DOHH2 (cell line): ENCODE measurements at regions not wholly inside any gene's neighbourhood (a gene's known extent, or its start where the extent isn't known, plus 50 kb on each side); places are given as distances from the start of the nearest gene placed in this dataset.

ENCODE experiments used
- H3F3A ChIP-seq: fragments of 200-600 bp; sonication (generic), shearing (Covaris generic); 2 replicates; pipeline ENCODE4 v1.6.0; 2016; ENCODE audit warnings: antibody characterized with exemption, mild to moderate bottlenecking; ENCODE audit not compliant: control insufficient read depth, insufficient read depth
- H3K27ac ChIP-seq: fragments of 200-600 bp; sonication (generic); 2 replicates; pipeline ENCODE4 v1.5.1; 2014; ENCODE audit warnings: low read depth, mild to moderate bottlenecking, low read length, moderate library complexity
- H3K27me3 ChIP-seq: fragments of 200-600 bp; sonication (generic); 2 replicates; pipeline ENCODE4 v1.6.1; 2014; ENCODE audit warnings: mild to moderate bottlenecking, low read length, mixed read lengths; ENCODE audit not compliant: control insufficient read depth
- H3K36me3 ChIP-seq: fragments of 200-600 bp; sonication (generic); 2 replicates; pipeline ENCODE4 v1.6.1; 2014; ENCODE audit warnings: mild to moderate bottlenecking, low read length, moderate library complexity, mixed read lengths; ENCODE audit not compliant: control insufficient read depth
- H3K4me1 ChIP-seq: fragments of 200-600 bp; sonication (generic); 2 replicates; pipeline ENCODE4 v1.6.1; 2014; ENCODE audit warnings: mild to moderate bottlenecking, low read length, mixed read lengths; ENCODE audit not compliant: control insufficient read depth
- H3K4me2 ChIP-seq: fragments of 200-600 bp; sonication (generic); 2 replicates; pipeline ENCODE4 v1.6.0; 2014; ENCODE audit warnings: mild to moderate bottlenecking, low read length, moderate library complexity
- H3K4me3 ChIP-seq: fragments of 200-600 bp; sonication (generic); 2 replicates; pipeline ENCODE4 v1.5.1; 2014; ENCODE audit warnings: mild to moderate bottlenecking, low read length, mixed read lengths
- H3K79me2 ChIP-seq: fragments of 200-600 bp; sonication (generic); 2 replicates; pipeline ENCODE4 v1.6.1; 2014; ENCODE audit warnings: mild to moderate bottlenecking, low read length, mixed read lengths; ENCODE audit not compliant: control insufficient read depth
- H3K9me2 ChIP-seq: fragments of 200-600 bp; sonication (generic); replicated peaks from 2 replicates; pipeline ENCODE4 v1.6.1; 2014; ENCODE audit warnings: mild to moderate bottlenecking, low read length, mixed read lengths; ENCODE audit not compliant: control insufficient read depth
- H3K9me3 ChIP-seq: fragments of 200-600 bp; sonication (generic); 2 replicates; pipeline ENCODE4 v1.6.1; 2014; ENCODE audit warnings: antibody characterized with exemption, low read length, mixed read lengths; ENCODE audit not compliant: control insufficient read depth, insufficient read depth
- H4K20me1 ChIP-seq: fragments of 200-600 bp; sonication (generic); 2 replicates; pipeline ENCODE4 v1.6.0; 2014; ENCODE audit warnings: low read depth, mild to moderate bottlenecking, antibody characterized with exemption, low read length, moderate library complexity; ENCODE audit not compliant: control insufficient read depth, insufficient read depth
- CTCF ChIP-seq: fragments of 200-600 bp; sonication (generic); IDR thresholded peaks from one replicate; pipeline ENCODE4 v1.5.1; 2014; ENCODE audit warnings: antibody characterized with exemption, mild to moderate bottlenecking, low read depth, low read length; ENCODE audit not compliant: poor library complexity, severe bottlenecking
- EZH2phosphoT487 ChIP-seq: fragments of 200-600 bp; sonication (generic); IDR thresholded peaks from 2 replicates; pipeline ENCODE4 v1.6.1; 2017; ENCODE audit warnings: borderline replicate concordance, mild to moderate bottlenecking, antibody characterized with exemption, low read length, moderate library complexity, mixed read lengths

- H3K4me3 ChIP-seq = no peak overlapping the region
- no peaks in the 10 kb centered on the region for H3F3A ChIP-seq
- H3K27me3 ChIP-seq = no peaks in the 10 kb centered on the region
- H3K4me1 ChIP-seq = no peaks in the 10 kb centered on the region
- no peak overlapping the region for H3K4me2 ChIP-seq
- H3K79me2 ChIP-seq = no peaks in the 10 kb centered on the region
- no peaks in the 10 kb centered on the region for H3K36me3 ChIP-seq
- H3K9me2 ChIP-seq = no peaks in the 10 kb centered on the region
- H3K9me3 ChIP-seq = no peaks in the 10 kb centered on the region
- H4K20me1 ChIP-seq = no peaks in the 10 kb centered on the region
- TF ChIP-seq EZH2phosphoT487 = no peak
- TF ChIP-seq CTCF = no peak
- H3K27ac ChIP-seq = no peak overlapping the region
Measured at GRCh38 chr14:30153717-30154116, 226.1 kb upstream of the PRKD1 start.

GRCh38 chr14:30156571-30156970 is 228.9 kb upstream of the PRKD1 start:
- TF ChIP-seq EZH2phosphoT487 (no peak), CTCF (no peak)
- Histone ChIP-seq H3K9me3 (no peaks in the 10 kb centered on the region), H3F3A (no peaks in the 10 kb centered on the region), H3K36me3 (no peaks in the 10 kb centered on the region), H3K4me2 (no peak overlapping the region), H3K27me3 (no peaks in the 10 kb centered on the region), H3K9me2 (no peaks in the 10 kb centered on the region), H3K27ac (no peak overlapping the region), H3K4me3 (no peak overlapping the region), H3K4me1 (no peaks in the 10 kb centered on the region), H4K20me1 (no peaks in the 10 kb centered on the region), H3K79me2 (no peaks in the 10 kb centered on the region)

- no peaks in the 10 kb centered on the region for H3K79me2 ChIP-seq
- TF ChIP-seq EZH2phosphoT487 = no peak
- no peaks in the 10 kb centered on the region for H3K27me3 ChIP-seq
- H3K36me3 ChIP-seq = no peaks in the 10 kb centered on the region
- H3K4me2 ChIP-seq = no peak overlapping the region
- H3K4me1 ChIP-seq = no peaks in the 10 kb centered on the region
- H3K9me3 ChIP-seq = no peaks in the 10 kb centered on the region
- no peak overlapping the region for H3K4me3 ChIP-seq
- H4K20me1 ChIP-seq = no peaks in the 10 kb centered on the region
- no peak overlapping the region for H3K27ac ChIP-seq
- no peaks in the 10 kb centered on the region for H3K9me2 ChIP-seq
- no peaks in the 10 kb centered on the region for H3F3A ChIP-seq
Measured at GRCh38 chr14:30158299-30158698, 230.7 kb upstream of the PRKD1 start.

GRCh38 chr14:30159374-30159773 is 231.7 kb upstream of the PRKD1 start:
- no peak overlapping the region for H3K27ac ChIP-seq
- no peaks in the 10 kb centered on the region for H3K9me2 ChIP-seq
- TF ChIP-seq EZH2phosphoT487 = no peak
- TF ChIP-seq CTCF = no peak
- H4K20me1 ChIP-seq = no peaks in the 10 kb centered on the region
- no peaks in the 10 kb centered on the region for H3F3A ChIP-seq
- no peaks in the 10 kb centered on the region for H3K79me2 ChIP-seq
- no peaks in the 10 kb centered on the region for H3K36me3 ChIP-seq
- no peaks in the 10 kb centered on the region for H3K27me3 ChIP-seq
- no peak overlapping the region for H3K4me3 ChIP-seq
- H3K9me3 ChIP-seq = no peaks in the 10 kb centered on the region
- H3K4me2 ChIP-seq = no peak overlapping the region
- H3K4me1 ChIP-seq = no peaks in the 10 kb centered on the region
